ENCODE measurements at regions not wholly inside any gene's neighbourhood (a gene's known extent, or its start where the extent isn't known, plus 50 kb on each side); places are given as distances from the start of the nearest gene placed in this dataset.

DNA sequence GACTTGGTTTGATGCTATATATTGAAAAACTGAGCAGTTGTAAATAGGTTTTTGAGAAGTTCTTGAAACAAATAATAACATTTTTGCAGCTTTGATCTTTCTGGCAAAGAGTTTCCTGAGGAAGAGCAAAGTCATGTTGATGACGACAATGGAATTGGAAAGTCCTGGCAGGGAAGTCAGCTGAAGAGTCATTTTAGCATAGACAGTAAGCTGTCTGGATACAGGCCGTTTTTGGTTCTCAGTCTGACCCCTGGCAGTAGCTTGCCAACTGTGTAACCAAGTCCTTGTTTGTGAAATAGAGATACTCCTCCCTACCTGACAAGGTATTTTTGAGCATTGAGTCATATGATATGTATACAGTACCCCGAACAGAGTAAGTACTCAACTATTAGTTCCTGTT lies 193.3 kb downstream of the C11orf91 start:
- TF ChIP-seq, protein P1, sequence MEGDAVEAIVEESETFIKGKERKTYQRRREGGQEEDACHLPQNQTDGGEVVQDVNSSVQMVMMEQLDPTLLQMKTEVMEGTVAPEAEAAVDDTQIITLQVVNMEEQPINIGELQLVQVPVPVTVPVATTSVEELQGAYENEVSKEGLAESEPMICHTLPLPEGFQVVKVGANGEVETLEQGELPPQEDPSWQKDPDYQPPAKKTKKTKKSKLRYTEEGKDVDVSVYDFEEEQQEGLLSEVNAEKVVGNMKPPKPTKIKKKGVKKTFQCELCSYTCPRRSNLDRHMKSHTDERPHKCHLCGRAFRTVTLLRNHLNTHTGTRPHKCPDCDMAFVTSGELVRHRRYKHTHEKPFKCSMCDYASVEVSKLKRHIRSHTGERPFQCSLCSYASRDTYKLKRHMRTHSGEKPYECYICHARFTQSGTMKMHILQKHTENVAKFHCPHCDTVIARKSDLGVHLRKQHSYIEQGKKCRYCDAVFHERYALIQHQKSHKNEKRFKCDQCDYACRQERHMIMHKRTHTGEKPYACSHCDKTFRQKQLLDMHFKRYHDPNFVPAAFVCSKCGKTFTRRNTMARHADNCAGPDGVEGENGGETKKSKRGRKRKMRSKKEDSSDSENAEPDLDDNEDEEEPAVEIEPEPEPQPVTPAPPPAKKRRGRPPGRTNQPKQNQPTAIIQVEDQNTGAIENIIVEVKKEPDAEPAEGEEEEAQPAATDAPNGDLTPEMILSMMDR (IDR thresholded peaks at IDR 0.05) = no peak
- TF ChIP-seq POLR2A (IDR thresholded peaks at IDR 0.05) = no peak
